22Rv1 (cell line): ENCODE measurements at regions not wholly inside any gene's neighbourhood (a gene's known extent, or its start where the extent isn't known, plus 50 kb on each side); places are given as distances from the start of the nearest gene placed in this dataset.

Experiments
- H3K27ac ChIP-seq: fragments of 450-650 bp; 2 replicates; pipeline ENCODE4 v1.5.1; 2017
- ZFX ChIP-seq: fragments of 450-650 bp; IDR thresholded peaks from 2 replicates; pipeline ENCODE4 v1.6.1; 2017; ENCODE audit warnings: antibody characterized with exemption, borderline replicate concordance
- TF ChIP-seq, protein P1 (sequence below): fragments of 450-650 bp; IDR thresholded peaks from 2 replicates; pipeline ENCODE4 v1.5.1; 2017; ENCODE audit warnings: mild to moderate bottlenecking

- no peak overlapping the region for H3K27ac ChIP-seq
- TF ChIP-seq, protein P1, sequence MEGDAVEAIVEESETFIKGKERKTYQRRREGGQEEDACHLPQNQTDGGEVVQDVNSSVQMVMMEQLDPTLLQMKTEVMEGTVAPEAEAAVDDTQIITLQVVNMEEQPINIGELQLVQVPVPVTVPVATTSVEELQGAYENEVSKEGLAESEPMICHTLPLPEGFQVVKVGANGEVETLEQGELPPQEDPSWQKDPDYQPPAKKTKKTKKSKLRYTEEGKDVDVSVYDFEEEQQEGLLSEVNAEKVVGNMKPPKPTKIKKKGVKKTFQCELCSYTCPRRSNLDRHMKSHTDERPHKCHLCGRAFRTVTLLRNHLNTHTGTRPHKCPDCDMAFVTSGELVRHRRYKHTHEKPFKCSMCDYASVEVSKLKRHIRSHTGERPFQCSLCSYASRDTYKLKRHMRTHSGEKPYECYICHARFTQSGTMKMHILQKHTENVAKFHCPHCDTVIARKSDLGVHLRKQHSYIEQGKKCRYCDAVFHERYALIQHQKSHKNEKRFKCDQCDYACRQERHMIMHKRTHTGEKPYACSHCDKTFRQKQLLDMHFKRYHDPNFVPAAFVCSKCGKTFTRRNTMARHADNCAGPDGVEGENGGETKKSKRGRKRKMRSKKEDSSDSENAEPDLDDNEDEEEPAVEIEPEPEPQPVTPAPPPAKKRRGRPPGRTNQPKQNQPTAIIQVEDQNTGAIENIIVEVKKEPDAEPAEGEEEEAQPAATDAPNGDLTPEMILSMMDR, result no peak
- no peak for TF ChIP-seq ZFX
Observed at GRCh38 chr13:59263531-59263930, 900.2 kb downstream of the DIAPH3 start.

DNA sequence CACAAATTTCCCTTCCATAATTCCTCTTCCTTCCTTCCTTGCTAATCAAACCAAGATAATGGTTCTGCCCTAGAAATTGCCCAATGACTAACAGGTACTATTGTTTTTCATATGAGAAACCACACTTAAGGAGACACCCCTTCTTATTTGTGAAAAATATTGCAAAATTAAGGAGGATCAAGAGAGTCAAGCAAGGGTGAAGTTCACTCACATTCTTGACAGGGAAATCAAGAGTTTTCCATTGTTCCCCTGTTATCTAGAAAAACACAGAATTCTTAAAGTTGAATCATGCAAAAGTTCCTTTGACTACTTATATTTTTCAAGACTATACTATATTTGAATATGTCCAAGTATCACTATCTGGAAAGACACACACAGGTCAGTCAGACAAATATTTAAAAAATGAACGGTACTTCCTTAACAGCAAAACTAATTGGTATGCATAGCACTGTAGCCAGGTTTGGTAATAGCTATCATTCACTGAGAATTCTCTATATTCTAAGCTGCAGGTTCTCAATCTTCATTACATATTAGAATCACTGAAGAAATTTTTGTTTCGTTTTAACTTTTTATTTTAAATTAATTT is 897.2 kb downstream of the DIAPH3 start:
- no peak overlapping the region for H3K27ac ChIP-seq
- no peak for TF ChIP-seq ZFX
- TF ChIP-seq, protein P1, result no peak

GRCh38 chr13:59269476-59269875 is 894.3 kb downstream of the DIAPH3 start:
- TF ChIP-seq ZFX, result no peak
- TF ChIP-seq, protein P1, result no peak
- H3K27ac ChIP-seq, result no peak overlapping the region

GRCh38 chr13:59270327-59270726 is 893.4 kb downstream of the DIAPH3 start:
- no peak overlapping the region for H3K27ac ChIP-seq

DNA sequence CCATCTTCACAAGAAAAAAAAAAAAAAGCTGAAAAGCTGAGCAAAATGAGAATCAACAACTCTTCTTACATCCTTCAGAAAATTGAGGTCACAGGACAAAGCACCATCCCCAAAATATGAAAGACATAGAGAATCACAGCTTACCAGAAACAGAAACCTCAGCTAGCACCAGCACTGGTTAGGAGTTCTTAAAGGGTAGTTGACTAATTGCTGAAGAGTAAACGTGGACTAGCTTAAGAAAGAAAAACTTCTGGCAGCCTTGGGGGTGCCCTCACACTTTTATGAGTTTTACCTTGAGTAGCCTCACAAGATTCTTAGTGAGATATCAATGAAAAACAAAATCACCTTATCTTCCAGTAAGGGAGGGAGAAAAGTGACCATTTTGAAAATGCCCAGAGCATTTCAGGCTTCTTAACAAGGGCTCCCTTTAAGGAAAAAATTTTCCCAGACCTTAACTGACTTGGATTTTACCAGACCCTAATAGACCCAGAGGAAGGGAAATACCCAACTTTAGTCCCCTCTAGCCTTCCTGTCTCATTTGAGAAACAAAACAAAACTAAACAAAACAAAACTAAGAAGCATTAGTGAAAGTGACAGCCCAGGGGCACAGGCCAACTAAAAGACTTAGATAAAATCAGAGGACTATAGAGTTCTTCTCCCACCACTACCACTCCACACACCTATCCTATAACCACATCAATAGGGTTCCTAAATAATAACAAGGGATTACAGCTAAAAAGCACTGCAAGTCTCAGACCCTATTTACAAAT is 888.6 kb downstream of the DIAPH3 start:
- no peak overlapping the region for H3K27ac ChIP-seq
- TF ChIP-seq ZFX, result no peak
- TF ChIP-seq, protein P1, result no peak

More at GRCh38 chr13:59270327-59270726, 893.4 kb downstream of the DIAPH3 start:
- TF ChIP-seq, protein P1, result no peak
- no peak for TF ChIP-seq ZFX

DNA sequence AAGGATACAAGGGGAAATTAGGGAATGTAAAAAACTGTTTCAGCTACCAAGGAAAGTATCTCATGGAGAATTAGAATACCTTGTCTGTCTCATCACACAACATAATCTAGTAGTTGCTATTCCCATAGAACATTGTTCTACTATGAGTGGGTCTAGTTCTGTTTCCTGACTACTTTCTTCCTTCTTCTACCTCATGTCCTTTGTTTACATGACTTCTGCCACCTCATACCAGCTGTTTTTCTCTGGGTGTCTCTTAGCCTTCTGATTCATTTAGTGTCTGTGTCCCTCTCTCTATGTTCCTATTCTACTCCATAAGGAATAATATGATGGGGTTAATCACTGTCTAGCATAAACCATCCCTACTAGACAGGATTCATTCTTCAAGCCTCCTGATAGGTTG is 887.3 kb downstream of the DIAPH3 start:
- TF ChIP-seq, protein P1, result no peak
- no peak for TF ChIP-seq ZFX
- H3K27ac ChIP-seq, result no peak overlapping the region

GRCh38 chr13:59277106-59277505 is 886.6 kb downstream of the DIAPH3 start:
- TF ChIP-seq ZFX, result no peak
- TF ChIP-seq, protein P1, result no peak
- no peak overlapping the region for H3K27ac ChIP-seq
